ENCODE measurements at regions not wholly inside any gene's neighbourhood (a gene's known extent, or its start where the extent isn't known, plus 50 kb on each side); places are given as distances from the start of the nearest gene placed in this dataset.

GRCh38 chr12:126210448-126210847, 1145.2 kb downstream of the AACS start:
- H3K27me3 ChIP-seq (ENCODE audit: low read length) = no peaks in the 10 kb centered on the region
- TF ChIP-seq CTCF (IDR thresholded peaks at IDR 0.05; ENCODE audit: insufficient read depth, low read length, poor library complexity, severe bottlenecking) = no peak
- TF ChIP-seq EZH2phosphoT487 (conservative IDR thresholded peaks at IDR 0.05; ENCODE audit: low read length) = no peak
- no peaks in the 10 kb centered on the region for H3K36me3 ChIP-seq (ENCODE audit: low read length)
- no peaks in the 10 kb centered on the region for H3K79me2 ChIP-seq (ENCODE audit: insufficient read depth, low read length)
- no peaks in the 10 kb centered on the region for H4K20me1 ChIP-seq (ENCODE audit: low read depth, low read length)
- no peak overlapping the region for H3K27ac ChIP-seq (ENCODE audit: low read depth, low read length)
- H3K4me2 ChIP-seq (ENCODE audit: low read depth, low read length, poor library complexity, severe bottlenecking) = no peak overlapping the region
- no peaks in the 10 kb centered on the region for H3F3A ChIP-seq (ENCODE audit: insufficient read depth)
- H3K9me2 ChIP-seq (replicated peaks; ENCODE audit: insufficient read depth, low read length) = no peaks in the 10 kb centered on the region
- no peak overlapping the region for H2AFZ ChIP-seq (ENCODE audit: low read depth, low read length, severe bottlenecking)
- no peaks in the 10 kb centered on the region for H3K9me3 ChIP-seq (ENCODE audit: insufficient read depth, low read length)
- H3K4me3 ChIP-seq (ENCODE audit: insufficient read depth, low read length, poor library complexity, severe bottlenecking) = no peak overlapping the region
- H3K9ac ChIP-seq (ENCODE audit: low read length) = no peak overlapping the region

- Histone ChIP-seq H3K36me3 (ENCODE audit: low read length) (no peaks in the 10 kb centered on the region), H3K27me3 (ENCODE audit: low read length) (no peaks in the 10 kb centered on the region), H3K4me3 (ENCODE audit: insufficient read depth, low read length, poor library complexity, severe bottlenecking) (no peak overlapping the region), H3K9me3 (ENCODE audit: insufficient read depth, low read length) (no peaks in the 10 kb centered on the region), H3K9me2 (replicated peaks; ENCODE audit: insufficient read depth, low read length) (no peaks in the 10 kb centered on the region), H4K20me1 (ENCODE audit: low read depth, low read length) (no peaks in the 10 kb centered on the region), H3K4me2 (ENCODE audit: low read depth, low read length, poor library complexity, severe bottlenecking) (no peak overlapping the region), H2AFZ (ENCODE audit: low read depth, low read length, severe bottlenecking) (no peak overlapping the region), H3K9ac (ENCODE audit: low read length) (no peak overlapping the region), H3F3A (ENCODE audit: insufficient read depth) (no peaks in the 10 kb centered on the region), H3K79me2 (ENCODE audit: insufficient read depth, low read length) (no peaks in the 10 kb centered on the region), H3K27ac (ENCODE audit: low read depth, low read length) (no peak overlapping the region)
- TF ChIP-seq CTCF (IDR thresholded peaks at IDR 0.05; ENCODE audit: insufficient read depth, low read length, poor library complexity, severe bottlenecking) = no peak
- no peak for TF ChIP-seq EZH2phosphoT487 (conservative IDR thresholded peaks at IDR 0.05; ENCODE audit: low read length)
These were observed 1147.6 kb downstream of the AACS start for GRCh38 chr12:126212824-126213223.

- TF ChIP-seq CTCF (IDR thresholded peaks at IDR 0.05; ENCODE audit: insufficient read depth, low read length, poor library complexity, severe bottlenecking) (no peak), EZH2phosphoT487 (conservative IDR thresholded peaks at IDR 0.05; ENCODE audit: low read length) (no peak)
- no peaks in the 10 kb centered on the region for H3K79me2 ChIP-seq (ENCODE audit: insufficient read depth, low read length)
- no peaks in the 10 kb centered on the region for H3K9me2 ChIP-seq (replicated peaks; ENCODE audit: insufficient read depth, low read length)
- no peaks in the 10 kb centered on the region for H3K36me3 ChIP-seq (ENCODE audit: low read length)
- H4K20me1 ChIP-seq (ENCODE audit: low read depth, low read length) = no peaks in the 10 kb centered on the region
- H2AFZ ChIP-seq (ENCODE audit: low read depth, low read length, severe bottlenecking) = no peak overlapping the region
- no peak overlapping the region for H3K27ac ChIP-seq (ENCODE audit: low read depth, low read length)
- no peaks in the 10 kb centered on the region for H3K27me3 ChIP-seq (ENCODE audit: low read length)
- no peak overlapping the region for H3K4me3 ChIP-seq (ENCODE audit: insufficient read depth, low read length, poor library complexity, severe bottlenecking)
- no peaks in the 10 kb centered on the region for H3F3A ChIP-seq (ENCODE audit: insufficient read depth)
- no peaks in the 10 kb centered on the region for H3K9me3 ChIP-seq (ENCODE audit: insufficient read depth, low read length)
- no peak overlapping the region for H3K4me2 ChIP-seq (ENCODE audit: low read depth, low read length, poor library complexity, severe bottlenecking)
- H3K9ac ChIP-seq (ENCODE audit: low read length) = no peak overlapping the region
These were observed 1153.5 kb downstream of the AACS start for GRCh38 chr12:126218697-126219096.
